ENCODE measurements at regions not wholly inside any gene's neighbourhood (a gene's known extent, or its start where the extent isn't known, plus 50 kb on each side); places are given as distances from the start of the nearest gene placed in this dataset.

GRCh38 chr1:67561704-67562113 is 123.3 kb upstream of the GADD45A start (continued):
- TF ChIP-seq BCL11B (tag by site-specific recombination; IDR thresholded peaks at IDR 0.05; ENCODE audit: low read depth), result no peak

GRCh38 chr1:67563684-67564083 is 121.3 kb upstream of the GADD45A start:
- Histone ChIP-seq H3K9me3 (ENCODE audit: control insufficient read depth, insufficient read depth, low read depth, low read length) (no peaks in the 10 kb centered on the region), H3K27ac (ENCODE audit: extremely low read depth, low read depth, low read length) (no peak overlapping the region), H3K4me3 (ENCODE audit: low read depth, low read length) (no peak overlapping the region), H3K4me1 (ENCODE audit: control insufficient read depth, insufficient read depth, low read length) (no peaks in the 10 kb centered on the region), H3K36me3 (ENCODE audit: control insufficient read depth in 2 of 2, insufficient read depth in 1 of 2, low read length in 2 of 2) (no peaks in the 10 kb centered on the region)
- ChIA-PET POLR2A (interaction anchor here (0.6 kb wide), 1 partner anchor 8 kb away, joined by 3 read pairs; no protein-coding TSS in a partner anchor), CTCF (interaction anchor here (0.6 to 7.0 kb wide), 3 partner anchors 96 to 201 kb away, joined by 3 to 95 read pairs (median 4); no protein-coding TSS in a partner anchor)
- TF ChIP-seq TRIM28 (IDR thresholded peaks at IDR 0.05; ENCODE audit: borderline replicate concordance, low read length) (no peak), ZNF785 (tag by site-specific recombination; IDR thresholded peaks at IDR 0.05) (no peak), ZNF585B (tag by site-specific recombination; IDR thresholded peaks at IDR 0.05) (no peak), HOXD13 (CRISPR knock-in tag; IDR thresholded peaks at IDR 0.05; ENCODE audit: borderline replicate concordance) (no peak), GLI4 (tag by site-specific recombination; IDR thresholded peaks at IDR 0.05) (no peak), KLF8 (tag by site-specific recombination; IDR thresholded peaks at IDR 0.05) (no peak), ZNF677 (tag by site-specific recombination; IDR thresholded peaks at IDR 0.05) (no peak), OVOL3 (tag by site-specific recombination; IDR thresholded peaks at IDR 0.05) (no peak), REPIN1 (tag by site-specific recombination; IDR thresholded peaks at IDR 0.05; ENCODE audit: low read depth) (no peak), ZBTB17 (tag by site-specific recombination; IDR thresholded peaks at IDR 0.05) (no peak), ZEB2 (tag by site-specific recombination; IDR thresholded peaks at IDR 0.05) (no peak), ZNF530 (tag by site-specific recombination; IDR thresholded peaks at IDR 0.05; ENCODE audit: low read depth) (no peak), ZSCAN5A (tag by site-specific recombination; IDR thresholded peaks at IDR 0.05) (no peak), ZFP3 (tag by site-specific recombination; IDR thresholded peaks at IDR 0.05; ENCODE audit: low read depth) (no peak), ZSCAN23 (tag by site-specific recombination; IDR thresholded peaks at IDR 0.05) (no peak), ZNF121 (tag by site-specific recombination; IDR thresholded peaks at IDR 0.05) (no peak)

- Histone ChIP-seq H3K4me1 (ENCODE audit: control insufficient read depth, insufficient read depth, low read length) (no peaks in the 10 kb centered on the region), H3K4me3 (ENCODE audit: low read depth, low read length) (no peak overlapping the region), H3K9me3 (ENCODE audit: control insufficient read depth, insufficient read depth, low read depth, low read length) (no peaks in the 10 kb centered on the region), H3K27ac (ENCODE audit: extremely low read depth, low read depth, low read length) (no peak overlapping the region), H3K36me3 (ENCODE audit: control insufficient read depth in 2 of 2, insufficient read depth in 1 of 2, low read length in 2 of 2) (no peaks in the 10 kb centered on the region)
- POLR2A ChIA-PET, result interaction anchor here (1.2 kb wide), 1 partner anchor 121 kb away, joined by 5 read pairs; the partner anchor contains the start of gene GADD45A
- CTCF ChIA-PET, result interaction anchor here (0.6 to 0.9 kb wide), 2 partner anchors 131 to 196 kb away, joined by 3 to 7 read pairs; no protein-coding TSS in a partner anchor
- no peak for TF ChIP-seq ZSCAN23 (tag by site-specific recombination; IDR thresholded peaks at IDR 0.05)
- TF ChIP-seq SETDB1 (IDR thresholded peaks at IDR 0.05; ENCODE audit: insufficient read length, low read length), result peak; percentile 26
- no peak for TF ChIP-seq ZFP69B (tag by site-specific recombination; IDR thresholded peaks at IDR 0.05)
- no peak for TF ChIP-seq ZNF830 (tag by site-specific recombination; IDR thresholded peaks at IDR 0.05; ENCODE audit: low read depth)
- TF ChIP-seq ZNF133 (tag by site-specific recombination; IDR thresholded peaks at IDR 0.05), result no peak
- TF ChIP-seq ZNF473 (tag by site-specific recombination; IDR thresholded peaks at IDR 0.05), result no peak
These were observed 120.8 kb upstream of the GADD45A start for GRCh38 chr1:67564193-67564592.

Data from HEK293 (cell line).